ENCODE measurements at regions not wholly inside any gene's neighbourhood (a gene's known extent, or its start where the extent isn't known, plus 50 kb on each side); places are given as distances from the start of the nearest gene placed in this dataset.

- Mint-ChIP-seq H3K4me1 (ENCODE audit: low read depth) (peaks cover 91% of the 10 kb centered on the region), H3K27ac (peak overlapping the region; percentile 87), H3K9me3 (peaks cover 4% of the 10 kb centered on the region), H3K36me3 (ENCODE audit: low read depth) (peaks cover 21% of the 10 kb centered on the region), H3K27me3 (ENCODE audit: insufficient read depth) (no peaks in the 10 kb centered on the region; the same call in 1 of the 2 replicates), H3K4me3 (peak overlapping the region; percentile 32; the same call in 1 of the 2 replicates)
- no peak for TF ChIP-seq CTCF (IDR thresholded peaks at IDR 0.05)
- peak; percentile 65 for DNase-seq
These were observed 1286.0 kb upstream of the GJE1 start for GRCh38 chr6:140846503-140847261.

- TF ChIP-seq CTCF (IDR thresholded peaks at IDR 0.05): no peak
- DNase-seq: no peak
- H3K36me3 Mint-ChIP-seq (ENCODE audit: low read depth): peaks cover 21% of the 10 kb centered on the region
- H3K9me3 Mint-ChIP-seq: peaks cover 4% of the 10 kb centered on the region
- H3K27me3 Mint-ChIP-seq (ENCODE audit: insufficient read depth): no peaks in the 10 kb centered on the region
- peak overlapping the region; percentile 45 for H3K4me3 Mint-ChIP-seq
- H3K27ac Mint-ChIP-seq: peak overlapping the region; percentile 87
- peaks cover 81% of the 10 kb centered on the region for H3K4me1 Mint-ChIP-seq (ENCODE audit: low read depth)
These were observed 1287.0 kb upstream of the GJE1 start for GRCh38 chr6:140845701-140846100.

- TF ChIP-seq CTCF (IDR thresholded peaks at IDR 0.05): no peak
- H3K9me3 Mint-ChIP-seq: peaks cover 4% of the 10 kb centered on the region
- no peak for DNase-seq
- H3K27me3 Mint-ChIP-seq (ENCODE audit: insufficient read depth): no peaks in the 10 kb centered on the region
- H3K36me3 Mint-ChIP-seq (ENCODE audit: low read depth): peaks cover 21% of the 10 kb centered on the region
- H3K4me1 Mint-ChIP-seq (ENCODE audit: low read depth): peaks cover 66% of the 10 kb centered on the region
- no peak overlapping the region for H3K27ac Mint-ChIP-seq
- H3K4me3 Mint-ChIP-seq: no peak overlapping the region
These were observed 1288.6 kb upstream of the GJE1 start for GRCh38 chr6:140844167-140844566.

- Mint-ChIP-seq H3K36me3 (ENCODE audit: low read depth) (no peaks in the 10 kb centered on the region), H3K4me1 (ENCODE audit: low read depth) (peaks cover 6% of the 10 kb centered on the region; the same call in 1 of the 2 replicates), H3K27me3 (ENCODE audit: insufficient read depth) (no peaks in the 10 kb centered on the region), H3K27ac (no peak overlapping the region), H3K9me3 (no peaks in the 10 kb centered on the region), H3K4me3 (no peak overlapping the region)
- TF ChIP-seq CTCF (IDR thresholded peaks at IDR 0.05): no peak
- DNase-seq: no peak
These were observed 1299.3 kb upstream of the GJE1 start for GRCh38 chr6:140833408-140833807.

GRCh38 chr6:140830666-140831065 lies 1302.1 kb upstream of the GJE1 start:
- no peak for TF ChIP-seq CTCF (IDR thresholded peaks at IDR 0.05)
- H3K4me1 Mint-ChIP-seq (ENCODE audit: low read depth): peaks cover 6% of the 10 kb centered on the region; the same call in 1 of the 2 replicates
- peaks cover 4% of the 10 kb centered on the region; the same call in 1 of the 2 replicates for H3K36me3 Mint-ChIP-seq (ENCODE audit: low read depth)
- no peak for DNase-seq
- H3K27me3 Mint-ChIP-seq (ENCODE audit: insufficient read depth): no peaks in the 10 kb centered on the region
- H3K4me3 Mint-ChIP-seq: no peak overlapping the region
- H3K9me3 Mint-ChIP-seq: no peaks in the 10 kb centered on the region
- H3K27ac Mint-ChIP-seq: no peak overlapping the region

All from HFFc6 (cell line).